GM12891 (cell line): ENCODE measurements at regions not wholly inside any gene's neighbourhood (a gene's known extent, or its start where the extent isn't known, plus 50 kb on each side); places are given as distances from the start of the nearest gene placed in this dataset.

ENCODE experiments used
- POLR2A ChIP-seq: IDR thresholded peaks from 2 replicates; pipeline ENCODE4 v1.6.1; 2011; ENCODE audit warnings: low read depth, low read length, control low read depth
- POLR2AphosphoS5 ChIP-seq: IDR thresholded peaks from 2 replicates; pipeline ENCODE4 v1.6.1; 2011; ENCODE audit warnings: low read depth, low read length, control low read depth
- POU2F2 ChIP-seq: IDR thresholded peaks from 2 replicates; pipeline ENCODE4 v1.6.1; 2011; ENCODE audit warnings: low read depth, mild to moderate bottlenecking, control low read depth, low read length, moderate library complexity
- SPI1 ChIP-seq: IDR thresholded peaks from 2 replicates; pipeline ENCODE4 v1.6.1; 2011; ENCODE audit warnings: low read depth, low read length, control low read depth
- TAF1 ChIP-seq: IDR thresholded peaks from 2 replicates; pipeline ENCODE4 v1.6.1; 2011; ENCODE audit warnings: low read depth, low read length, control low read depth

DNA sequence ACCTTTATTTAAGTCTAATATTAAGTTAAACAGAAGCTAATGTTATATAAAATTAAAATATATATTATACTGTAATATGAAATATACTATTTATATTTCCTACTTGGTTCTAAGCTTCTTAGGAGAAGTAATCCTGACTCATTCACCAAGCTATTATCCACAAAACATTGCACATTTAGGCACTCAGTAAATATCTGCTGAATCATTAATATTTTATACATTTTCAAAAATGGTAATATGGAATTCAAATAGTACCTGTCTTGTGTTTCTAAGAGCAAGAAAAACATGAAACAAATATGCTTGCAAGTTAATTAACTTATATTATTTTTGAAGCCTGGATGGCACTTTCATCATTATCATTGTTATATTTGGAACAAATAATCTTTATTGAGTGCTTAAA, 153.0 kb upstream of the CNTN4 start:
- TF ChIP-seq POU2F2 (no peak), POLR2AphosphoS5 (no peak), POLR2A (no peak), SPI1 (no peak), TAF1 (no peak)
